A673 (cell line): ENCODE measurements at regions not wholly inside any gene's neighbourhood (a gene's known extent, or its start where the extent isn't known, plus 50 kb on each side); places are given as distances from the start of the nearest gene placed in this dataset.

Experiments
- BruUV-seq: library from RNA; stranded (reverse); fragments of 400-500 nt; replicated peaks from 2 replicates; lab custom pipeline; 2021; lab: Mats Ljungman, UMichigan
- CTCF ChIA-PET: fragments of 300-600 bp; sonication (Branson Sonifier 250); formaldehyde crosslinking; loops from one replicate; lab custom pipeline; 2022; ENCODE audit warnings: antibody characterized with exemption; lab: Charles Lee
- POLR2A ChIA-PET: fragments of 300-600 bp; sonication (Branson Sonifier 250); formaldehyde crosslinking; loops from one replicate; lab custom pipeline; 2022; ENCODE audit warnings: antibody characterized with exemption; ENCODE audit not compliant: low non-redundant PET; lab: Charles Lee
- DNase-seq: peaks from one replicate; pipeline ENCODE4 v3.0.0-alpha.2; 2015; ENCODE audit warnings: low spot score
- H3K27ac ChIP-seq: fragments of 200-600 bp; sonication (generic); 2 replicates; pipeline ENCODE4 v1.5.1; 2016; ENCODE audit warnings: mixed run types, low read depth, mild to moderate bottlenecking, mixed read lengths, antibody characterized with exemption, low read length; ENCODE audit not compliant: poor library complexity, severe bottlenecking
- H3K27me3 ChIP-seq: fragments of 200-600 bp; sonication (generic); replicated peaks from 2 replicates; pipeline ENCODE4 v1.6.1; 2017; ENCODE audit warnings: mixed run types, low read depth, mild to moderate bottlenecking, mixed read lengths, antibody characterized with exemption, low read length; ENCODE audit not compliant: insufficient read depth, poor library complexity
- H3K36me3 ChIP-seq: fragments of 200-600 bp; sonication (generic); 2 replicates; pipeline ENCODE4 v1.6.1; 2016; ENCODE audit warnings: mixed run types, mild to moderate bottlenecking, mixed read lengths, antibody characterized with exemption, low read length; ENCODE audit not compliant: insufficient read depth, poor library complexity, severe bottlenecking
- H3K4me1 ChIP-seq: fragments of 200-600 bp; sonication (generic); 2 replicates; pipeline ENCODE4 v1.6.1; 2017; ENCODE audit warnings: mixed run types, mild to moderate bottlenecking, mixed read lengths, antibody characterized with exemption, low read length; ENCODE audit not compliant: insufficient read depth, poor library complexity, severe bottlenecking
- H3K4me3 ChIP-seq: fragments of 200-600 bp; sonication (generic); 2 replicates; pipeline ENCODE4 v1.5.1; 2016; ENCODE audit warnings: low read depth, mixed run types, mild to moderate bottlenecking, mixed read lengths, low read length; ENCODE audit not compliant: poor library complexity, severe bottlenecking
- H3K9me3 ChIP-seq: fragments of 200-600 bp; sonication (generic); 2 replicates; pipeline ENCODE4 v1.6.1; 2016; ENCODE audit warnings: mixed run types, low read depth, mild to moderate bottlenecking, mixed read lengths, antibody characterized with exemption, low read length; ENCODE audit not compliant: poor library complexity, severe bottlenecking
- EZH2 ChIP-seq: fragments of 200-600 bp; sonication (generic); IDR thresholded peaks from 2 replicates; pipeline ENCODE4 v1.6.1; 2017; ENCODE audit warnings: borderline replicate concordance, low read depth, mild to moderate bottlenecking, mixed read lengths, antibody characterized with exemption, low read length; ENCODE audit not compliant: poor library complexity, severe bottlenecking
- intact Hi-C: fragments of 100-400 bp; cut with micrococcal nuclease; formaldehyde crosslinking; loops from one replicate; pipeline ENCODE4 v1.10.0; 2022; ENCODE audit not compliant: unreplicated experiment
- TF ChIP-seq, protein P1 (sequence below): fragments of 300-800, 200-600 bp; sonication (generic); conservative IDR thresholded peaks from 2 replicates; pipeline ENCODE4 v1.5.1; 2017; ENCODE audit warnings: low read depth, mild to moderate bottlenecking, antibody characterized with exemption, low read length, moderate library complexity, mixed read lengths

DNA sequence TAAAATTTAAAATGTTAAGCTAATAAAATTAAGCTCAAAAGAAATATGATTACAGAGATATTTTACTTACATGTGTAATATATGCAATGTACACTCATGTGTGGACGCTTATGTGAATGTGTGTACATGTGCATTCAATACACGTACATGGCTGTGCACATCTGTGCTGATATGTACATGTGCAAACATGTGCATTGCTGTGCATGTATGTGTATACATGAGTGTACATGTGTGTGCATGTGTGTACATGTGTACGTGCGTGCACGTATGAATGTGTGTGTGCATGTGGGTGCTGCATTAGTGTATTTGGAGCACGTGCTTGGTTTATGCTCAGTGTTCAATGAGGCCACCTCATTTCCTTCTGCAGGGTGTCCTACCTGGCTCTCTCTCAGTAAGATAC lies 88.2 kb upstream of the TMEM18 start:
- Histone ChIP-seq H3K4me1 (peaks cover 7% of the 10 kb centered on the region), H3K4me3 (no peak overlapping the region), H3K27ac (no peak overlapping the region), H3K9me3 (no peaks in the 10 kb centered on the region), H3K36me3 (no peaks in the 10 kb centered on the region), H3K27me3 (no peaks in the 10 kb centered on the region)
- no TSS peak for BruUV-seq
- no peak for DNase-seq
- intact Hi-C loops: no loop called here
- TF ChIP-seq, protein P1, sequence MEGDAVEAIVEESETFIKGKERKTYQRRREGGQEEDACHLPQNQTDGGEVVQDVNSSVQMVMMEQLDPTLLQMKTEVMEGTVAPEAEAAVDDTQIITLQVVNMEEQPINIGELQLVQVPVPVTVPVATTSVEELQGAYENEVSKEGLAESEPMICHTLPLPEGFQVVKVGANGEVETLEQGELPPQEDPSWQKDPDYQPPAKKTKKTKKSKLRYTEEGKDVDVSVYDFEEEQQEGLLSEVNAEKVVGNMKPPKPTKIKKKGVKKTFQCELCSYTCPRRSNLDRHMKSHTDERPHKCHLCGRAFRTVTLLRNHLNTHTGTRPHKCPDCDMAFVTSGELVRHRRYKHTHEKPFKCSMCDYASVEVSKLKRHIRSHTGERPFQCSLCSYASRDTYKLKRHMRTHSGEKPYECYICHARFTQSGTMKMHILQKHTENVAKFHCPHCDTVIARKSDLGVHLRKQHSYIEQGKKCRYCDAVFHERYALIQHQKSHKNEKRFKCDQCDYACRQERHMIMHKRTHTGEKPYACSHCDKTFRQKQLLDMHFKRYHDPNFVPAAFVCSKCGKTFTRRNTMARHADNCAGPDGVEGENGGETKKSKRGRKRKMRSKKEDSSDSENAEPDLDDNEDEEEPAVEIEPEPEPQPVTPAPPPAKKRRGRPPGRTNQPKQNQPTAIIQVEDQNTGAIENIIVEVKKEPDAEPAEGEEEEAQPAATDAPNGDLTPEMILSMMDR: no peak
- no peak for TF ChIP-seq EZH2
- POLR2A ChIA-PET: no interaction called here
- CTCF ChIA-PET: no interaction called here

DNA sequence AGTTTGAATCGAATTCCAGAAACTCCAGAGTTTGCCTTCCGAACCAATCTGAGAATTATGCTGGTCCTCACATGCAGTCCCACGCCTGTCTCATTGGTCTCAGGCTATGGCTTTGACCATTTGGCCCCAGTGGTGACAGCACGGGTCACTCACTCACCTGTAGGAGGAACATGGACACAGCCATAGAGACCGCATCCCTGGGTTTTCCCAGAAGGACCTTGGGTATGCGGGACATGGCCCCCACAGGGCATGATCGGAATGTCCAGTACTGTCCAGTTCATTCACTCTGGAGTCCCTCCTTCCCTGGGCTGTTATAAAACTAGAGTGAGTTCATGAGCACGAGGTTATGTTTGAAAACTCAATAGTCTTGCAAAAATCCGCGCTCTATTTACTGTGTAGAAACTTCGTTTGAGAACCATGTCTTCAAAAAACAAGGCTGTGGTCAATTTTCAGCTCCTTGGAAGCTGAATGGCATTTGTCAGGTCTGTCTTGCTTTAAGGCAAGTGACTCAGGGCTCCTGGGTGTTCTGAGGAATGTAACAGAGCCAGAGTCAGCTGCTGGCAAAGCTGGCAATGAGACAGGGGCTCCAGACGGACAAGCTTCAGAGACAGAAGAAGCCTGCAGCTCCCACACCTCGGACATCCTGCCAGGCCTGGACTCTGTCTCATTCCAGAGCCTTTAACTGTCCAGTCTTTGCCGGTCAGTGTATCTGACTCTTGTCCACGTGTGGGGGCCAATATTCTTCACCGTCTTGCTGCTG lies 86.7 kb upstream of the TMEM18 start:
- BruUV-seq: no TSS peak
- CTCF ChIA-PET: no interaction called here
- Histone ChIP-seq H3K36me3 (no peaks in the 10 kb centered on the region), H3K4me1 (peaks cover 7% of the 10 kb centered on the region), H3K27me3 (no peaks in the 10 kb centered on the region), H3K27ac (no peak overlapping the region), H3K9me3 (no peaks in the 10 kb centered on the region), H3K4me3 (no peak overlapping the region)
- intact Hi-C loops: no loop called here
- no peak for TF ChIP-seq EZH2
- TF ChIP-seq, protein P1: no peak
- no peak for DNase-seq
- POLR2A ChIA-PET: no interaction called here

GRCh38 chr2:762646-763045 lies 85.4 kb upstream of the TMEM18 start:
- CTCF ChIA-PET: no interaction called here
- no TSS peak for BruUV-seq

More at GRCh38 chr2:762646-763045, 85.4 kb upstream of the TMEM18 start:
- POLR2A ChIA-PET: no interaction called here
- Histone ChIP-seq H3K36me3 (no peaks in the 10 kb centered on the region), H3K27ac (no peak overlapping the region), H3K9me3 (no peaks in the 10 kb centered on the region), H3K27me3 (no peaks in the 10 kb centered on the region), H3K4me1 (peaks cover 7% of the 10 kb centered on the region), H3K4me3 (no peak overlapping the region)
- intact Hi-C loops: no loop called here
- no peak for TF ChIP-seq EZH2
- TF ChIP-seq, protein P1: no peak
- DNase-seq: no peak
